ENCODE measurements at regions not wholly inside any gene's neighbourhood (a gene's known extent, or its start where the extent isn't known, plus 50 kb on each side); places are given as distances from the start of the nearest gene placed in this dataset.

GRCh38 chr5:56649569-56649968, 165.8 kb upstream of the MAP3K1 start:
- no peak overlapping the region for H3K4me2 ChIP-seq
- peaks cover 4% of the 10 kb centered on the region; the same call in 1 of the 2 replicates for H3K9me3 ChIP-seq (ENCODE audit: insufficient read depth, low read depth)
- intact Hi-C loops (cut with micrococcal nuclease; ENCODE audit: unreplicated experiment) = no loop called here
- H3K9me2 ChIP-seq (ENCODE audit: insufficient read depth) = no peaks in the 10 kb centered on the region
- H3K27ac ChIP-seq = no peak overlapping the region
- CTCF ChIA-PET = no interaction called here
- H3K79me2 ChIP-seq (ENCODE audit: low read depth) = no peaks in the 10 kb centered on the region
- H3F3A ChIP-seq (ENCODE audit: insufficient read depth, low read depth) = no peaks in the 10 kb centered on the region
- BruUV-seq (replicated peaks) = no TSS peak
- H2AFZ ChIP-seq = no peak overlapping the region
- no peaks in the 10 kb centered on the region for H3K27me3 ChIP-seq (ENCODE audit: insufficient read depth, low read depth)
- H3K36me3 ChIP-seq (ENCODE audit: low read depth) = no peaks in the 10 kb centered on the region
- POLR2A ChIA-PET (ENCODE audit: unreplicated experiment) = no interaction called here
- H3K4me3 ChIP-seq = no peak overlapping the region
- no peaks in the 10 kb centered on the region for H4K20me1 ChIP-seq (ENCODE audit: insufficient read depth)
- TF ChIP-seq CTCF (conservative IDR thresholded peaks at IDR 0.05) (no peak), EZH2 (IDR thresholded peaks at IDR 0.05; ENCODE audit: low read depth) (no peak)
- no peaks in the 10 kb centered on the region for H3K4me1 ChIP-seq (replicated peaks; ENCODE audit: insufficient read depth)
- no peak for DNase-seq

GRCh38 chr5:56648460-56649034, 166.8 kb upstream of the MAP3K1 start:
- H3K4me3 ChIP-seq = no peak overlapping the region
- no peak for DNase-seq
- CTCF ChIA-PET = no interaction called here
- no peaks in the 10 kb centered on the region for H3F3A ChIP-seq (ENCODE audit: insufficient read depth, low read depth)
- no peaks in the 10 kb centered on the region for H3K27me3 ChIP-seq (ENCODE audit: insufficient read depth, low read depth)
- POLR2A ChIA-PET (ENCODE audit: unreplicated experiment) = no interaction called here
- no peaks in the 10 kb centered on the region for H3K4me1 ChIP-seq (replicated peaks; ENCODE audit: insufficient read depth)
- intact Hi-C loops (cut with micrococcal nuclease; ENCODE audit: unreplicated experiment) = no loop called here
- peaks cover 4% of the 10 kb centered on the region; the same call in 1 of the 2 replicates for H3K9me3 ChIP-seq (ENCODE audit: insufficient read depth, low read depth)
- H2AFZ ChIP-seq = no peak overlapping the region
- no peak overlapping the region for H3K4me2 ChIP-seq
- TF ChIP-seq CTCF (conservative IDR thresholded peaks at IDR 0.05) (no peak), EZH2 (IDR thresholded peaks at IDR 0.05; ENCODE audit: low read depth) (no peak)
- H4K20me1 ChIP-seq (ENCODE audit: insufficient read depth) = no peaks in the 10 kb centered on the region
- H3K36me3 ChIP-seq (ENCODE audit: low read depth) = no peaks in the 10 kb centered on the region
- H3K9me2 ChIP-seq (ENCODE audit: insufficient read depth) = no peaks in the 10 kb centered on the region
- H3K79me2 ChIP-seq (ENCODE audit: low read depth) = no peaks in the 10 kb centered on the region
- no peak overlapping the region for H3K27ac ChIP-seq
- no TSS peak for BruUV-seq (replicated peaks)

- H3K9me3 ChIP-seq (ENCODE audit: insufficient read depth, low read depth) = peaks cover 4% of the 10 kb centered on the region; the same call in 1 of the 2 replicates
- intact Hi-C loops (cut with micrococcal nuclease; ENCODE audit: unreplicated experiment) = no loop called here
- no TSS peak for BruUV-seq (replicated peaks)
- H3K36me3 ChIP-seq (ENCODE audit: low read depth) = no peaks in the 10 kb centered on the region
- DNase-seq = no peak
- no peak for TF ChIP-seq CTCF (conservative IDR thresholded peaks at IDR 0.05)
- TF ChIP-seq EZH2 (IDR thresholded peaks at IDR 0.05; ENCODE audit: low read depth) = no peak
- no peak overlapping the region for H3K4me2 ChIP-seq
- no peak overlapping the region for H3K27ac ChIP-seq
- H3K27me3 ChIP-seq (ENCODE audit: insufficient read depth, low read depth) = no peaks in the 10 kb centered on the region
- no peaks in the 10 kb centered on the region for H3K9me2 ChIP-seq (ENCODE audit: insufficient read depth)
- no peaks in the 10 kb centered on the region for H3K4me1 ChIP-seq (replicated peaks; ENCODE audit: insufficient read depth)
- H3K4me3 ChIP-seq = no peak overlapping the region
- no peaks in the 10 kb centered on the region for H3K79me2 ChIP-seq (ENCODE audit: low read depth)
- no peaks in the 10 kb centered on the region for H3F3A ChIP-seq (ENCODE audit: insufficient read depth, low read depth)
- H2AFZ ChIP-seq = no peak overlapping the region
- CTCF ChIA-PET = no interaction called here
- POLR2A ChIA-PET (ENCODE audit: unreplicated experiment) = no interaction called here
- H4K20me1 ChIP-seq (ENCODE audit: insufficient read depth) = no peaks in the 10 kb centered on the region
Measured at GRCh38 chr5:56647099-56647850, 168.1 kb upstream of the MAP3K1 start.

Data from PC-9 (cell line).